HG03354 (cell line): ENCODE measurements at regions not wholly inside any gene's neighbourhood (a gene's known extent, or its start where the extent isn't known, plus 50 kb on each side); places are given as distances from the start of the nearest gene placed in this dataset.
"Not testable (repeated sequence)": the region's sequence is repeated elsewhere in the genome, so short reads cannot be mapped to it uniquely, and the experiment has no call there.

Source experiments
- ATAC-seq: cut with Tn5 transposase; IDR thresholded peaks from one replicate; pipeline ENCODE4 v1.9.1; 2021; ENCODE audit warnings: mild to moderate bottlenecking; ENCODE audit not compliant: unreplicated experiment, poor library complexity, severe bottlenecking

GRCh38 chr15:32342772-32343199 lies 60.3 kb downstream of the GOLGA8K start:
- ATAC-seq = not testable (repeated sequence)

GRCh38 chr15:32342268-32342667 lies 60.8 kb downstream of the GOLGA8K start:
- ATAC-seq = not testable (repeated sequence)

DNA sequence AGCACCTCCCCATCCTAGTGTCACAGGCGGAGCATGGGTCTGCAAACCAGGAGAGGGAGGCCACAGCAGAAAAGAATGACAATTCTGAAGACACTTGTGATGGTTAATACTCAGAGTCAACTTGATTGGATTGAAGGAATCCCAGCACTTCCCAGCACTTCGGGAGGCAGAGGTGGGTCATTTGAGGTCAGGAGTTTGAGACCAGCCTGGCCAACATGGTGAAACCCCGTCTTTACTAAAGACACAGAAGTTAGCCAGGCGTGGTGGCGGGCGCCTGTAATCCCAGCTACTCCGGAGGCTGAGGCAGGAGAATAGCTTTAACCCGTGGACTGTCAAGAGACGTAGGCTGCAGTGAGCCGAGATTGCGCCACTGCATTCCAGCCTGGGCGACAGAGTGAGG lies 61.6 kb downstream of the GOLGA8K start:
- not testable (repeated sequence) for ATAC-seq

GRCh38 chr15:32336804-32337203 lies 66.3 kb downstream of the GOLGA8K start:
- not testable (repeated sequence) for ATAC-seq

DNA sequence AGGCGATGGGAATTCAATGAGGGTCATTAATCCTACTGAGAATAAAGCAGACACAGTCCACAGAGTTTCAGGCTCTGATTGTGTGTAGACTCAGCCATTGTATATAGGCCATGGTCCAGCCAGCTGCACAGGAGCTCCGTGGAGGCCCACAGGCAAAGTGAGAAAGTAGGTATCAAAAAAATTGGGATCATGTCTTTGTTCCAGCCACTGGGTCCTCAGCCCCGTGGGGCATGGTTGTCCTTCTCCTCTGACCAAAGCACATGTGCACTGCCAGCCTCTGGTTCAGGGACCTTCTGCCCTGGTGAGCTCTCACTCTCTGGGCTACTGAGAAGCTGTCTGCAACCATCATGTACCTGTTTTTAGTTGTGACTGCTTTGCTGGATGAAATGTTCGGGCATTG lies 79.7 kb downstream of the GOLGA8K start:
- not testable (repeated sequence) for ATAC-seq

DNA sequence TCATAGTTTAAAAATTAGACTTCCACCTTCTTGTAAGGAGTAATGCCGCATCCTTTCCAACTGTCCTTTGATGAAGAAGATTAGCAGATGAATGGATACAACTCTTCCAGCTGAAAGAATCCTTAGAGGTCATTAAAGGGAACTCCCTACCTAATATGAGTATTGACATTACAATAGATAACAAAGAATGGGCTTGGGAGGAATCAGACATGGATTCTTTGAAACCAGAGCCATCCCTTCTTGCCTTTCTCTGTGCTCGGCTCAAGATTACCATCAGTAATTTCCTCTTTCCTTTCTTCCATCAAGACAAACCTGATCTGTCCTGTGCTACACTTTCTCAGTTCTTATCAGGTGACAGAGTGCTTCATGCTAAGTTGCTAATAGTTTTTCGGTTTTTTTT lies 83.8 kb downstream of the GOLGA8K start:
- not testable (repeated sequence) for ATAC-seq

DNA sequence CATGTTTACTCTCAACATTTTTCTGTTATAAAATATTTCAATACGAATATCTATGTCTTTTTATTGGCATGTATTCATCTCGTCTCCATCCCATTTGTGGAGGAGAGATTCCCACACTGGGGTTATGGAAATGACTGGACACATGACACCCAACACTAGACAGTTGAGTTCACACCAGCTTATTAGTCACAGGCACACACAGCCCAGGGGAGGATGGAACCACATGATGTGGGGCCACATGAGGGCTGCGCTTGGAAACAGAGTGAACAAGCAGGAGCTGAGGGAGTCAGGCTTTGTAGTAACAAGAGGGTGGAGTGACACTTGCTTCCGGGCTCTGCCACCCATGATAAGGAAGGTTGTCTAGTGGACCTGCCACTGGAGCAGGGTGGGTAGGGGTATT lies 86.6 kb downstream of the GOLGA8K start:
- ATAC-seq = not testable (repeated sequence)

DNA sequence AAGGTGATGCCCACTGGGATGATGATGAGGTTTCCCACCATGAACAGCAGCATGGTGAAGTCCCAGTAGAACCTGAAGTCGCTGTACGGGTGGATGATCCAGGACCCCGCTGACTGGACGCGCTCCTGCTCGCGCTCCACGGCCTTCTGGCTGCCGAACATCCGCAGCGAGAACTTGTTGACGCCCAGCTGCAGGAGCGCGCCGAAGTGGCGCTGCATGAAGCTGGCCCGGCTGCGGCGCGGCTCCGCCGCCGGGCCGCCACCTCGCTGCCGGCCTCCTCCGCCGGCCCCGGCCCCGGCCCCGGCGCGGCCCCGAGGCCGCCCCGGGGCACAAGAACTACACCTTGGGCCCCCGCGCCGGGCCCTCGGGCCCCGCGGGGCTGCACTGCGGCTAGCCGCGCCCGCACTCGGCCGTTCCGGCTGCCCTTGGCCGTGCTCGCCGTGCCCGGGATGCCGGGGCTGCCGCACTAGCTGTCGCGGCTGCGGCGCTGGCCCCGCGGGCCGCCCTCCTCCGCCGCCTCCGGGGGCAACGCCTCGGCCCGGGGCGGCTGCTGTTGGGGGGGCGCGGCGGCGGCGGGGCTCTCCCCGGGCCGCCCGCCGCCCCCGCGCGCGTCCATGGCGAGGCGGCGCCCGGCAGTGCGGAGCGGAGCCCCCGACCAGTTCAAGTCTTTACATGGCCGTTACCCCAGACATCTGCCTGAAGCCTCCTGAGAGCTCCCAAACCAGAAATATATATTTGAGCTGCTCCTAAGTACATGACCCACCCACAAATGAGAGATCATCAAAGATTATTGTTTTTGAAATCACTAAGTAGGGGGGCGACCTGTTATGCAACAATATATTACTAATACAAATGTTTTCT lies 87.8 kb downstream of the GOLGA8K start:
- ATAC-seq = not testable (repeated sequence)

- not testable (repeated sequence) for ATAC-seq
These were observed 89.5 kb downstream of the GOLGA8K start for GRCh38 chr15:32313446-32314209.

DNA sequence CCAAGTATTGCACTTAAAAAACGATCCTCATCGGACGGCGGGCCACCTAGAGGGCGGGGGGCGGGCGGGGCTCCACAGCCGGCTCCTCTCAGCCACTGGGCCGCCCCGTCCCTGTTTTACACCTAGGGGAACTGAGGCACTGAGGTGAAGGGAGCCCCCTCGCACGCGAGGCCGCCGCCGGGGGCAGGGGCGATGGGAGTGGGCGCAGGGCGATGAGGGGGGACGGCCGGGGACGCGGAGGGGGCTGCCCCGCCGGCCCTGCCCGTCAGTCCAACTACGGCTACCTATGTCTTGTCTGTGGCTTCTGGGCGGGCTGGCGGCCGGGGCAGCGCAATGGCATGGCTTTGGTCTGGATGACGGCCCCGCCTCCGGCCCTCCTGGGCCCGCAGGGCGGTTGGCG lies 90.4 kb downstream of the GOLGA8K start:
- ATAC-seq = not testable (repeated sequence)

DNA sequence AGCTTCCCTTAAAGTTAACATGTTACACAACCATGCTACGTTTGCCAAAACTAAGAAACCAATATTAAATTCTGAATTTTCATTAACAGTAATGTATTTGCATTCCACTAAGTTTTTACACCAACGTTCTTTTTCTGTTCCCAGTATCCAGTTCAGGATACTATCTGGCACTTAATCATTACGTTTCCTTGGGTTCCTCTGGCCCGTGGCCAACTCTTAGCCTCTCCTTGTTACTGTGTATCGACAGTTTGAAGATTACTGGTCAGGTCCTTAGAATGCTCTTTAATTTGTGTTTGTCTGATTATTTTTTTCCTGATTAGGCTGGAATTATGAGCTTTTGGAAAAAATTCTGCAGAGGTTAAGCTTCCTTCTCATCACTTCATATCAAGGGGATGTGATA lies 95.5 kb downstream of the GOLGA8K start:
- ATAC-seq = not testable (repeated sequence)

- peak; percentile 73 for ATAC-seq
These were observed 126.8 kb downstream of the GOLGA8K start for GRCh38 chr15:32276200-32276830.

GRCh38 chr15:32253958-32254357 lies 149.1 kb downstream of the GOLGA8K start:
- not testable (repeated sequence) for ATAC-seq

DNA sequence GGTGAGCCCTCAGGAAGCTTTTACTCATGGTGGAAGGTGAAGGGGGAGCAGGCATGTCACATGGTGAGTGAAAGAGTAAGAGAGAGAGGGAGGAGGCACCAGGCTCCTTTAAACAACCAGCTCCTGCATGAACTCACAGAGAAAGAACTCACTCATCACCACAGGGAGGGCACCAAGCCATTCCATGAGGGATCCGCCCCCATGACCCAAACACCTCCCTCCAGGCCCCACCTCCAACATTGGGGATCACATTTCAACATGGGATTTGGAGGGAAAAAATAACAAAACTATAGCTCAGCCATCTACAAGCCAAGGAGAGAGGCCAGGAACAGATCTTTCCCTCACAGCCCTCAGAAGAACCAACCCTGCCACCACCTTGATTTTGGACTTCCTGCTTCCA lies 153.9 kb downstream of the GOLGA8K start:
- ATAC-seq = not testable (repeated sequence)

DNA sequence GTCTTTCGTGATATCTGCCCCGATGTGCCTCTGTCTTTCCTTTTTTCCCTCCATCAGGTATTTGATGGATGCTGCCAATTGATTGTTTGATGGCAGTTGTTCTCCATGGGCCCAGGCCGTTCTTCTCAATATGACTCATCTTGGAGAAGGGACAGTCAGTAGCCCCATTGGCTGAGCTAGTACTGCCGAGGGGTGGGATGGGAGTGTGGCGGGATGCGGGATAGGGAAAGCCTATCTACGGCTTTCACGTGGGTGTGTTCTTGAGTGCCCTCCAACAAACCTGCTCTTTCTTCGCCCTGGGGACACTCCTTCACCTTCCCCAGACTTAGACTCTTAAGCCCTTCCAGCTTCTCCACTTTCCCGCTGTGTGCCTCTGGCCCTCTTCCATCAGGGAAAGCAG lies 159.4 kb downstream of the GOLGA8K start:
- not testable (repeated sequence) for ATAC-seq

GRCh38 chr15:32242780-32243528 lies 160.1 kb downstream of the GOLGA8K start:
- not testable (repeated sequence) for ATAC-seq

GRCh38 chr15:32227410-32228114 lies 175.5 kb downstream of the GOLGA8K start:
- not testable (repeated sequence) for ATAC-seq

- no peak for ATAC-seq
These were observed 180.4 kb downstream of the GOLGA8K start for GRCh38 chr15:32222716-32223115.
